22Rv1 (cell line): ENCODE measurements at regions not wholly inside any gene's neighbourhood (a gene's known extent, or its start where the extent isn't known, plus 50 kb on each side); places are given as distances from the start of the nearest gene placed in this dataset.

ENCODE experiments used
- ZFX ChIP-seq: fragments of 450-650 bp; IDR thresholded peaks from 2 replicates; pipeline ENCODE4 v1.6.1; 2017; ENCODE audit warnings: antibody characterized with exemption, borderline replicate concordance
- TF ChIP-seq, protein P1 (sequence below): fragments of 450-650 bp; IDR thresholded peaks from 2 replicates; pipeline ENCODE4 v1.5.1; 2017; ENCODE audit warnings: mild to moderate bottlenecking

GRCh38 chr1:5464366-5464765, 527.9 kb downstream of the NPHP4 start:
- TF ChIP-seq, protein P1, sequence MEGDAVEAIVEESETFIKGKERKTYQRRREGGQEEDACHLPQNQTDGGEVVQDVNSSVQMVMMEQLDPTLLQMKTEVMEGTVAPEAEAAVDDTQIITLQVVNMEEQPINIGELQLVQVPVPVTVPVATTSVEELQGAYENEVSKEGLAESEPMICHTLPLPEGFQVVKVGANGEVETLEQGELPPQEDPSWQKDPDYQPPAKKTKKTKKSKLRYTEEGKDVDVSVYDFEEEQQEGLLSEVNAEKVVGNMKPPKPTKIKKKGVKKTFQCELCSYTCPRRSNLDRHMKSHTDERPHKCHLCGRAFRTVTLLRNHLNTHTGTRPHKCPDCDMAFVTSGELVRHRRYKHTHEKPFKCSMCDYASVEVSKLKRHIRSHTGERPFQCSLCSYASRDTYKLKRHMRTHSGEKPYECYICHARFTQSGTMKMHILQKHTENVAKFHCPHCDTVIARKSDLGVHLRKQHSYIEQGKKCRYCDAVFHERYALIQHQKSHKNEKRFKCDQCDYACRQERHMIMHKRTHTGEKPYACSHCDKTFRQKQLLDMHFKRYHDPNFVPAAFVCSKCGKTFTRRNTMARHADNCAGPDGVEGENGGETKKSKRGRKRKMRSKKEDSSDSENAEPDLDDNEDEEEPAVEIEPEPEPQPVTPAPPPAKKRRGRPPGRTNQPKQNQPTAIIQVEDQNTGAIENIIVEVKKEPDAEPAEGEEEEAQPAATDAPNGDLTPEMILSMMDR, result no peak
- TF ChIP-seq ZFX, result no peak
